Panc1 (cell line): ENCODE measurements at regions not wholly inside any gene's neighbourhood (a gene's known extent, or its start where the extent isn't known, plus 50 kb on each side); places are given as distances from the start of the nearest gene placed in this dataset.

Experiments
- ATAC-seq: fragments of 200-7000 bp; cut with Tn5 transposase; 2 replicates; pipeline ENCODE4 v1.9.1; 2020; ENCODE audit warnings: mild to moderate bottlenecking, moderate library complexity
- BruUV-seq: library from RNA; stranded (reverse); fragments of 400-500 nt; replicated peaks from 2 replicates; lab custom pipeline; 2021; lab: Mats Ljungman, UMichigan
- CTCF ChIA-PET: fragments of 300-600 bp; sonication (Branson Sonifier 250); formaldehyde crosslinking; loops from one replicate; lab custom pipeline; 2022; ENCODE audit warnings: antibody characterized with exemption; lab: Charles Lee
- POLR2A ChIA-PET: fragments of 300-600 bp; sonication (Branson Sonifier 250); formaldehyde crosslinking; loops from one replicate; lab custom pipeline; 2022; ENCODE audit warnings: antibody characterized with exemption; lab: Charles Lee
- DNase-seq: peaks from one replicate; pipeline ENCODE4 v3.0.0-alpha.2; 2010; ENCODE audit warnings: low read depth, low spot score
- H3K27ac ChIP-seq: 2 replicates; pipeline ENCODE4 v1.5.1; 2011; ENCODE audit warnings: mild to moderate bottlenecking, low read length, inconsistent platforms
- H3K27me3 ChIP-seq: fragments of 200-500 bp; sonication (Bioruptor generic); 2 replicates; pipeline ENCODE4 v1.6.0; 2014; ENCODE audit warnings: low read length, inconsistent platforms; ENCODE audit not compliant: control insufficient read depth, insufficient read depth
- H3K36me3 ChIP-seq: fragments of 200-500 bp; sonication (Bioruptor generic); 2 replicates; pipeline ENCODE4 v1.5.1; 2014; ENCODE audit warnings: inconsistent platforms, mild to moderate bottlenecking, low read length, moderate library complexity; ENCODE audit not compliant: control insufficient read depth, insufficient read depth
- H3K4me1 ChIP-seq: 2 replicates; pipeline ENCODE4 v1.5.1; 2011; ENCODE audit warnings: inconsistent platforms, mild to moderate bottlenecking, low read length, moderate library complexity; ENCODE audit not compliant: control insufficient read depth, insufficient read depth
- H3K4me3 ChIP-seq, 2 experiments: 2 replicates each; pipeline ENCODE4 v1.5.1; 2011 to 2012; ENCODE audit warnings: low read depth in 2 of 2, low read length in 2 of 2, mild to moderate bottlenecking in 2 of 2, inconsistent platforms in 1 of 2, moderate library complexity in 1 of 2
- H3K9me3 ChIP-seq: fragments of 200-500 bp; sonication (Bioruptor generic); 2 replicates; pipeline ENCODE4 v1.5.1; 2014; ENCODE audit warnings: low read depth, mild to moderate bottlenecking, inconsistent platforms, low read length, moderate library complexity; ENCODE audit not compliant: control insufficient read depth, insufficient read depth
- POLR2AphosphoS5 ChIP-seq: IDR thresholded peaks from 2 replicates; pipeline ENCODE4 v1.6.1; 2012; ENCODE audit warnings: mild to moderate bottlenecking, low read depth, low read length, moderate library complexity
- SIN3A ChIP-seq: IDR thresholded peaks from 2 replicates; pipeline ENCODE4 v1.6.1; 2012; ENCODE audit warnings: low read depth, mild to moderate bottlenecking, low read length, moderate library complexity, borderline replicate concordance; ENCODE audit not compliant: insufficient read depth
- TCF7L2 ChIP-seq: IDR thresholded peaks from 2 replicates; pipeline ENCODE4 v1.6.1; 2011; ENCODE audit warnings: mild to moderate bottlenecking, low read depth, low read length, inconsistent platforms
- in situ Hi-C: cut with HindIII; loops from 2 replicates; pipeline ENCODE4 v1.10.0; 2016; ENCODE audit warnings: low sequenced_read_pairs, low pct_unique_long_range_greater_than_20kb
- intact Hi-C: fragments of 100-400 bp; cut with micrococcal nuclease; formaldehyde crosslinking; loops from one replicate; pipeline ENCODE4 v1.10.0; 2022; ENCODE audit not compliant: unreplicated experiment
- TF ChIP-seq, protein P1 (sequence below): fragments of 450-650 bp; IDR thresholded peaks from 2 replicates; pipeline ENCODE4 v1.5.1; 2017; ENCODE audit warnings: mild to moderate bottlenecking
- TF ChIP-seq, protein P2 (sequence below), 2 experiments: IDR thresholded peaks; 2 replicates each; pipeline ENCODE4 v1.6.1; 2011 to 2012; ENCODE audit warnings: low read depth in 2 of 2, control low read depth in 1 of 2, low read length in 1 of 2, mild to moderate bottlenecking in 1 of 2, moderate library complexity in 1 of 2; ENCODE audit not compliant: insufficient read depth in 1 of 2

DNA sequence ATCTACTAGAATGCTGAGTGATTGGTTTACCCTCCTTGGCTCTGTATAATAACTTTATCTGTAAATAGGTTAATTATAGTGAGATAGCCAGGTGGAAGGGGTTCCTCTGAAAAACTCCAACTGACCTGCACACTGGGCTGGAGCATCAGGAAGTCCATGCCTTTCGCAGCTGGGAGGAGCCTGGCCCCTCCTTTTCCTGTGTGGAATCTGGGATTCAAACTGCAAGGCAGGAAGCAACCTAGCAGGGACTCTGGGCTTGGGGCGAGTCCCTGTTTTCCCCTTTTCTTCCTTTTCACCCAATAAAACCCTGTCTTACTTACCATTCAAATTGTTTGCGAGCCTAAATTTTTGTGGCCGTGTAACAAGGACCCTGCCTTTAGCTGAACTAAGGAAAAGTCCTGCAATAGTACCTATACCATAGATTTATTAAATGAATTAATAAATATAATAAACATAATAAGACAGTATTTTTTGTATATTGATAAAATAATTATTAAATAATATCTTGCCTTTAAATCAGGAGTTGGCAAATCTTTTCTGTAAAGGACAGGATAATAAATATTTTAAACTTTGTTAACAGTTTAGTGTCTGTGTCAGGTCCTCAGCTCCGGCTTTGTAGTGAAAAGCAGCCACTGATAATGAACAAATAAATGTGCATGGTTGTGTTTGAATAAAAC is 406.2 kb upstream of the MMS22L start:
- H3K4me1 ChIP-seq = no peaks in the 10 kb centered on the region
- TF ChIP-seq, protein P1, sequence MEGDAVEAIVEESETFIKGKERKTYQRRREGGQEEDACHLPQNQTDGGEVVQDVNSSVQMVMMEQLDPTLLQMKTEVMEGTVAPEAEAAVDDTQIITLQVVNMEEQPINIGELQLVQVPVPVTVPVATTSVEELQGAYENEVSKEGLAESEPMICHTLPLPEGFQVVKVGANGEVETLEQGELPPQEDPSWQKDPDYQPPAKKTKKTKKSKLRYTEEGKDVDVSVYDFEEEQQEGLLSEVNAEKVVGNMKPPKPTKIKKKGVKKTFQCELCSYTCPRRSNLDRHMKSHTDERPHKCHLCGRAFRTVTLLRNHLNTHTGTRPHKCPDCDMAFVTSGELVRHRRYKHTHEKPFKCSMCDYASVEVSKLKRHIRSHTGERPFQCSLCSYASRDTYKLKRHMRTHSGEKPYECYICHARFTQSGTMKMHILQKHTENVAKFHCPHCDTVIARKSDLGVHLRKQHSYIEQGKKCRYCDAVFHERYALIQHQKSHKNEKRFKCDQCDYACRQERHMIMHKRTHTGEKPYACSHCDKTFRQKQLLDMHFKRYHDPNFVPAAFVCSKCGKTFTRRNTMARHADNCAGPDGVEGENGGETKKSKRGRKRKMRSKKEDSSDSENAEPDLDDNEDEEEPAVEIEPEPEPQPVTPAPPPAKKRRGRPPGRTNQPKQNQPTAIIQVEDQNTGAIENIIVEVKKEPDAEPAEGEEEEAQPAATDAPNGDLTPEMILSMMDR = no peak
- TF ChIP-seq TCF7L2 = no peak
- no peak overlapping the region for H3K27ac ChIP-seq
- no peaks in the 10 kb centered on the region for H3K27me3 ChIP-seq
- no peaks in the 10 kb centered on the region for H3K9me3 ChIP-seq
- intact Hi-C loops = no loop called here
- in situ Hi-C loops = no loop called here
- ChIA-PET CTCF (no interaction called here), POLR2A (no interaction called here)
- no TSS peak for BruUV-seq
- H3K36me3 ChIP-seq = no peaks in the 10 kb centered on the region
- H3K4me3 ChIP-seq = no peak overlapping the region
- DNase-seq = no peak
- ATAC-seq = no peak

DNA sequence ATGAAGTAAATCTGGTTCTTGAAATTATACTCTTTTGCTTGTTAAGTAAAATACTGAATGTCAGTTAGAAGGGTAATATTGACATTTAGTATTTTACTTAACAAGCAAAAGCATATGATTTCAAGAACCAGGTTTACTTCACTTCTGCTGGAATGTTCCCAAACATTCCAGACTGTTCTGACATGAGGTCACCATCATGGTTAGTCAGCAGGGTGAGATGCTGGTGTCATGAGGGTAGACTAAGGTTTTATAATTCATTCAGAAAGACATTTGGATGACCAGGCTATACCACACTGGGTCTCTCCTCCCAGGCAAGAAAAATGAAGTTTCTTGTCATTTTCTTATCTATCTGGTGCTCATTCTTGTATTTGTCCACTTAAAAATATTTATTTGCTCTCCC is 414.4 kb upstream of the MMS22L start:
- Histone ChIP-seq H3K36me3 (no peaks in the 10 kb centered on the region), H3K9me3 (no peaks in the 10 kb centered on the region), H3K4me1 (no peaks in the 10 kb centered on the region), H3K4me3 (no peak overlapping the region), H3K27ac (no peak overlapping the region), H3K27me3 (no peaks in the 10 kb centered on the region)
- CTCF ChIA-PET = no interaction called here
- POLR2A ChIA-PET = no interaction called here
- TF ChIP-seq POLR2AphosphoS5 = no peak
- TF ChIP-seq, protein P2, sequence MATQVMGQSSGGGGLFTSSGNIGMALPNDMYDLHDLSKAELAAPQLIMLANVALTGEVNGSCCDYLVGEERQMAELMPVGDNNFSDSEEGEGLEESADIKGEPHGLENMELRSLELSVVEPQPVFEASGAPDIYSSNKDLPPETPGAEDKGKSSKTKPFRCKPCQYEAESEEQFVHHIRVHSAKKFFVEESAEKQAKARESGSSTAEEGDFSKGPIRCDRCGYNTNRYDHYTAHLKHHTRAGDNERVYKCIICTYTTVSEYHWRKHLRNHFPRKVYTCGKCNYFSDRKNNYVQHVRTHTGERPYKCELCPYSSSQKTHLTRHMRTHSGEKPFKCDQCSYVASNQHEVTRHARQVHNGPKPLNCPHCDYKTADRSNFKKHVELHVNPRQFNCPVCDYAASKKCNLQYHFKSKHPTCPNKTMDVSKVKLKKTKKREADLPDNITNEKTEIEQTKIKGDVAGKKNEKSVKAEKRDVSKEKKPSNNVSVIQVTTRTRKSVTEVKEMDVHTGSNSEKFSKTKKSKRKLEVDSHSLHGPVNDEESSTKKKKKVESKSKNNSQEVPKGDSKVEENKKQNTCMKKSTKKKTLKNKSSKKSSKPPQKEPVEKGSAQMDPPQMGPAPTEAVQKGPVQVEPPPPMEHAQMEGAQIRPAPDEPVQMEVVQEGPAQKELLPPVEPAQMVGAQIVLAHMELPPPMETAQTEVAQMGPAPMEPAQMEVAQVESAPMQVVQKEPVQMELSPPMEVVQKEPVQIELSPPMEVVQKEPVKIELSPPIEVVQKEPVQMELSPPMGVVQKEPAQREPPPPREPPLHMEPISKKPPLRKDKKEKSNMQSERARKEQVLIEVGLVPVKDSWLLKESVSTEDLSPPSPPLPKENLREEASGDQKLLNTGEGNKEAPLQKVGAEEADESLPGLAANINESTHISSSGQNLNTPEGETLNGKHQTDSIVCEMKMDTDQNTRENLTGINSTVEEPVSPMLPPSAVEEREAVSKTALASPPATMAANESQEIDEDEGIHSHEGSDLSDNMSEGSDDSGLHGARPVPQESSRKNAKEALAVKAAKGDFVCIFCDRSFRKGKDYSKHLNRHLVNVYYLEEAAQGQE (IDR thresholded peaks at IDR 0.05; ENCODE audit: insufficient read depth in 1 of 2, low read depth in 2 of 2, low read length in 1 of 2) = no peak
- TF ChIP-seq SIN3A = no peak
- no peak for TF ChIP-seq TCF7L2
- TF ChIP-seq, protein P1 = no peak
- BruUV-seq = no TSS peak
- intact Hi-C loops = no loop called here
- in situ Hi-C loops = no loop called here
- ATAC-seq = no peak
- no peak for DNase-seq
